ENCODE measurements at regions not wholly inside any gene's neighbourhood (a gene's known extent, or its start where the extent isn't known, plus 50 kb on each side); places are given as distances from the start of the nearest gene placed in this dataset.

DNA sequence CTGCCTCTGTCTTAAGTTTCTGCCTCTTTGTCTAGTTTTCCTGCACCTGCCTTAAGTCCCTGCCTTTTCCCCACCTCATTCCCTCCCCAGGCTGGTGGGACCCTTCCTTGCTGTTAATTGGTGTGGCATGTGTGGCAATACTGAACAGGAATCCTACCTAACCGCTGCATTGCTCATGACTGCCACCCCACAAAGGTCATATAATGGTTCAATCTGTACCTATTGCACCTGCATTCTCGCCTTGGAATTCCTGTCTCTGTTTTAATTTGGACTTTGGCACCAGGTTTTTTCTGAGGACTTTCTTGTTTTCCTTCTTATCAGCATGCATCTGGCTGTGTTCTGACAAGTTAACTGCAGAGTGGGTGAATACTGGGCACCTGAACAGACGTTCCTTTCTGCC, 966.2 kb upstream of the TMEM132C start:
- no peak for DNase-seq

DNA sequence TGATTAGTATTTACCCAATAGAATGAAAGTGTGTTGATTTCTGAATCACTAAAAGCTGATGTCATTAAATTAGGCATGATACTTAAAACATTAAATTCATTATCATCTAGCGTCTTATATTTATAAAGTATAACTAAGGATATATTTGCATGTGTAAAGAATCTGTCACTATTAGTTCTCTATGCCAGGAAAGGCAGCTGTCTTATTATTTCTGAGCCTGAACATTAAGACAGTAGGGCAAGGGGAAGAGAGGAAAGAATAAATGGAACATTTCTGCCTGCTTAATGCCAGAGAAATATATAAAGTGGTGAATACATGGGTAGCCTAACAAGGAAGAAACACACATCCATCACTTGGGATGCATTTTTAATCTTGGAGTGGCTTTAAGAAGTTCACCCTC, 965.1 kb upstream of the TMEM132C start:
- DNase-seq, result no peak

DNA sequence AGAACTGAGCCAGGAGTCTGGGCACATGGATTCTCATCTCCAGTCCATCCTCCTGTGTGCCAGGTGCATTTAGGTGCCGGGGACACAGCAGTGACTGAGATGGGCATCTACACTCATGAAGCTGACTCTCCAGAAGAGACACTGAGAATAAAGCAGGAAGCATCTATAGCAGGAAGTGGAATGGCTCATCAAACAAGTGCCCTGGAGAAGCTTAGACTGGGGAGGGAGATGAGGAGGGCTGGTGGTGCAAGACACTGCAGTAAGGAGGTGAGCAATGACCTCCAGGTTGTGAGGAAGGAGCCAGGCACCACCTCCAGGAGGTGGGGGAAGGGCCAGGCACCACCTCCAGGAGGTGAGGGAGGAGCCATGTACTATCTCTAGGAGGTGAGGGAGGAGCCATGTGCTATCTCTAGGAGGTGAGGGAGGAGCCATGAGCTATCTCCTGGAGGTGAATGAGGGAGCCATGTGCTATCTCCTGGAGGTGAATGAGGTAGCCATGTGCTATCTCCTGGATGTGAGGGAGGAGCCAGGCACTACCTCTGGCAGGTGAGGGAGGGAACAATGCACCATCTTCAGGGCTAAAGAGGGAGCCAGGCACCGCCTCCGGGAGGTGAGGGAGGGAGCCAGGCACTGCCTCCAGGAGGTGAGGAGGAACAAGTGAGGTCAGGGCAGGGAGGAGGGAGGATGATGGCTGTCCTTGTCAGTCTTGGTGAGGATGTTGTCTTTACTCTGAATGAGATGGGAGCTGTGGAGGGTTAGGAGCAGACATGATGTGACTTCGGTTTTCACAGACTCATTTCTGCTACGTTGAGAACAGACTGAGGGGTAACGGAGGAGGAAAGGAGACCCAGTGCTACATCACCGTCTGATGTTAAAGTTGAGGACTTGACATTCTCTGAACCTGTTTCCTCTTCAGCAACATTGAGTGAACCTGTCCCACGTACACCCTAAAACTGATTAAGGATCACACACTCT, 961.9 kb upstream of the TMEM132C start:
- DNase-seq, result no peak

DNA sequence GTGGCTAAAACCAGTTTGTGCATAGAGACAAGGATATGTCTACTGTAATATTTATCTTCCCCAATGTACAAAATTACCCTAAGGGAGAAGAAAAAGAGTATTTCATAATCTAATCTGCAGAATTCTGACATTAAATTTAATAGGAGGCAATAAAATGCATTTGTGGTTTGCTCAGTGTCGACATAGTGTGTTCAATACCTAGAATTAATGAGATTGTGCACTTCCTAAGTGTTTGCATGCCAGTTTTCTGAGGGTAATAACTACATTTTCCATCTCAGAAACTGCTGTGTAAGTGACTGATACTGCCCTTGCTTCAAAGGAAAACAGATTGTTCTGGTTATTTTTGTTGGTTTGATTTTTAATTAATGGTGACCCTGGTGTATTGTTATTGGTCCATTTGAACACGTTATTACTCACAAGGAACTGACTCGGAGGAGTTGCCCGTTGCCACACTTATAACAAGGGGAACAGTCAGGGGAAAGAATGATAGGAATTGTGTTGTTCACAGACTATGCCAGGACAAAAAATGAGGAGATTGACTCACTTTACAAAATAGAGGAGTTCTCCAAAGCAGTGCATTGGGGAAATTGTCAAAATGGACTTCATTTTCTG, 960.3 kb upstream of the TMEM132C start:
- no peak for DNase-seq

DNA sequence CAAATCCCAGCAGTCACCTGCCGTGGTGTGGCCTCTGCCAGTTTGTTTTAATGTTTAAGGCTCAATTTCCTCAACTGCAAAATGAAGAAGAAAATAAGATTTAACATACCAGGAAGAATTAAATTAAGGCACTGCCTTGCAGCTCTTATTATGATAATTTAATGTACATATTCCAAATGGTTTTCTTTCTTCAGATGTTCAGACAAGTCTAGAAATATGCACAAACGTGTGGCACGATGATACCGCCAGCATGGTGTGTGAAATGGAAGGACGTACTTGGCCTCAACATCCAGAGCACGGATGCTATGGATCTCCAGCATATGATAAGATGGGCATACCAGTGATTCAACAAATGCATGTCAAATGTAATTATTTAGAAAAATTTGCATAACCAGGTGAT, 959.4 kb upstream of the TMEM132C start:
- DNase-seq, result no peak

DNA sequence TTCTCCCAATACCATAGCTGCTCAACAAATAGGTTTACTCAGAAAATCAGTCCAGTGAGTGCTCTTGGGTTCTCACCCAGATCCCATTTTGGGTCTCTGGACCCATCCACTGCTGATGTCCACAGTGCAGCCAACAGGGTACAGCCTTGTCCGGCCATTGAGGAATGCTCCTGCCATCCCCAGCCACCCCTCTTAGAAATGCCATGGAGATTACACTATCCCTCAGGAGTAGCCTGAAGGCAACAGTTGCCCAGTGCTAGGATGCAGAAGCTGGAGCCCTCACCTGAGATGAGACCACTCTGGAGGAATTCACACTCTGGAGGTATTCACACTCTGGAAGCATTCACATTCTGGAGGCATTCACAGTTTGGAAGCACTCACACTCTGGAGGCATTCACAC, 958.8 kb upstream of the TMEM132C start:
- DNase-seq, result no peak

DNA sequence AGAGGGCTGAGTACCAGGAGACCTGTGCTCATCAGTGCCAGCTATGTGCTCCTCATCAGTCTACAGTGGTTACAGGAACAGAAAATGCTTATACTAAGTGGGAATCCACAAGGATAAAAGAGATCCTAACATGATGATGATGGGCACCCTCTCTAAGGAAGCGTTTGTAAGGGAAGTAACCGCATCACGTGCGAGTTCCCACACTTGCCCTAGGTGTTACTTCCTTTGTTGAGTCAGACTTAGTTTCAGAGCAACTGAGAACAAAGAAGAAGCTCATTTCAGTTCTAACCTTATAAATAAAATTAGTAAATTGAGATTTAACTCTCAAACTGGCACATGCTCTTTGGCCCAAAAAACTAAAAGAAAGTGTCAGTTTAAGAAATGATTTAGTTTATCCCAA, 956.4 kb upstream of the TMEM132C start:
- DNase-seq, result no peak

DNA sequence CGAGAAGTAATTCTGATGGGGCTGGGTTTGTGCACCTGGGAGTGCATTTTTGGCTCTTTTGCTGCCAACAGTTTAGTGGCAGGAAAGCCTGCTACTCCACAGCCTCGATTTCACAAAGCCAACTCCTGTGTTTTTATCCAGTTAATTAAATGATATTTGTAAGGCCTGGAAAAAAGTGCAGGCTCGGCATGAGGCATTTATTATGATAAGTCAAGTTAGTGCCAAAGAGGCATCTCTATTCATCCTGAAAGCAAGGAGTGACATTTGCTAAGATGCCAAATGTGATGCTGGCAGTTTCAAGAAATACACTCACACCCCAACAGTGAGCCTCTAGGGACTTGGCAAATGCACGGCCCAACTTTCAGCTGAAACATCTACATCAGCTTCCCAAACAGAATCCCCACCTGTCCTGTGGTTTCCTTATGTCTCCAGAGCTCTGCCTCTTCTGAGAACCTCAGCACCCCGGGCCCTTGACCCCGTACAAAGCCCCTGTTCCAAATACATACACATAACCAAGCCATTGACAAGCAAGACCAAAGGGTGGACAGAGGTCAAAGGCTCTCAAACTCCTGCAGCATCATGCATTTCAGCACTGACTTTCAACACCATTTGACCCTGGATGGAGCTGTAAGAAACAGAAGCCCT, 955.1 kb upstream of the TMEM132C start:
- no peak for DNase-seq

DNA sequence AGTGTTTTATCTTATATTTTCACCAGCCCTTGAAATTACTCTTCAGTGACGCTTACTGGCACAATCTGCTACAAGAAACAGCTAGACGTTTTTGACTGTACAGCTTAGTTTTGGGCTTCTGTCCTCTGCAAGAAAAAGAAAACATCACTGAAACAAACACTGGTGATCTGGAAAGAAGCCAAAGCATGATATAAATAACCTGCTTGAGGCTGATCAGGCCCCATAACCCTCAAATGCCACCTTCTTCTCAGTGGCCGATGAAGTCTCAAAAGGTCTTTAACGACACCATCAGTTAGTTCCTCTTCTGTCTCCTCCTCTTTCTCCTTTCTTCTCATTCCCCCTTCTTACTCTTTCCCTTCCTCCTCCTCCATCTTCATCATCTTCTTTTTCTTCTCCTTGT, 942.3 kb upstream of the TMEM132C start:
- no peak for DNase-seq

DNA sequence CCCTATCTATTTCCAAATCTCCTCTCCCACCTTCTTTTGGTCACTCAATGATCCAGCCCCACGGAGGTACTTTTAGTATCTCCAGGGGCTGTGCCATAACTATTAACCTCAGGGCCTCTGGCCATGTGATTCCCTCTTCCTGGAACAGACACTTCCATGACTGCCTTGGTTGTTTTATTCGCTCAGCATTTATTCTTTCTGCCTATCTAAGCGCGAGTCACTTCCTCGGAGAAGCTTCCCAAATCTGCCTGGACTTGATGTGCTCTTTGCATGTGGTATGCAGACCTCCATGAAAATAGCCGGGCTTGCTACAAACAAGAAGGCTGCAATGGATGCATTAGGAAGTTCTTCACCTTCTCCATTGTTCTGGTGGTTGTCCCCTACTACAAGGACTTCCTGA, 939.0 kb upstream of the TMEM132C start:
- no peak for DNase-seq

DNA sequence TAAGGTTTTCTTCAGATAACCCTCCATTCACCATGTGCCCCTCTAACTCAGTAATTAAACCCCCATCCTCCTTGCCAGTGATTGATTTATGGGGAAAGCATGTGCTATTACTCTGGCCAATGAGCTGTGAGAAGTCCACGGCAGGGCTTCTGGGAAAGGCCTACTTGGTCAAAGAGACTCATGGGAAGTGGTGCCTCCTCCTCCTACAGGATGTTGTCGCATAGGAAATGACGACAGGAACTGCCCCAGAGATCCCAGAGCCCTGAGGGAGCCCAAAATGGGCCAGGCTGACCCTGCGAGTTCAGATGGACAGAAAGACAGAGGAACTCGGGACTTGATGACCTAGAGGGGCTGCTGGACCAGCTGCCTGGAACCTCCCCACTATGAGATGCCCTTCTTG, 938.1 kb upstream of the TMEM132C start:
- DNase-seq, result no peak

DNA sequence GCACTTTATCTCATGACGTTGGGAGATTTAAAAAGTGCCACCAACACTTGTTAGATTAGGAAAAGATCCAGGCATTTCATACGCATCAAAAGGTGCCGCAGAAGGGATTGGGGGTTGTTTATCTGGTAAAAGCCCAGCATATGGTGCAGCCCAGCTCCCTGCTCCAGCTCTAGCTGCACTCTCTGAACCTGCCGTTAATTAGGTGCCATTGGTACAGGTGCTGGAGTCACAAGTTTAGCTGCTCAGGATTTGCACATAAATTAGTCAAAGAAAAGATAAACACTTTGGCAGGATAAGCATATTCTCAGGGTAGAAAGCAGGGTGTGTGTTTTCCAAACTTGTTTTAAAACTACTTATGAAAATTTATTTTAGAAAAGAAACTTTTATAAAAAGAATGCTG, 932.6 kb upstream of the TMEM132C start:
- no peak for DNase-seq

DNA sequence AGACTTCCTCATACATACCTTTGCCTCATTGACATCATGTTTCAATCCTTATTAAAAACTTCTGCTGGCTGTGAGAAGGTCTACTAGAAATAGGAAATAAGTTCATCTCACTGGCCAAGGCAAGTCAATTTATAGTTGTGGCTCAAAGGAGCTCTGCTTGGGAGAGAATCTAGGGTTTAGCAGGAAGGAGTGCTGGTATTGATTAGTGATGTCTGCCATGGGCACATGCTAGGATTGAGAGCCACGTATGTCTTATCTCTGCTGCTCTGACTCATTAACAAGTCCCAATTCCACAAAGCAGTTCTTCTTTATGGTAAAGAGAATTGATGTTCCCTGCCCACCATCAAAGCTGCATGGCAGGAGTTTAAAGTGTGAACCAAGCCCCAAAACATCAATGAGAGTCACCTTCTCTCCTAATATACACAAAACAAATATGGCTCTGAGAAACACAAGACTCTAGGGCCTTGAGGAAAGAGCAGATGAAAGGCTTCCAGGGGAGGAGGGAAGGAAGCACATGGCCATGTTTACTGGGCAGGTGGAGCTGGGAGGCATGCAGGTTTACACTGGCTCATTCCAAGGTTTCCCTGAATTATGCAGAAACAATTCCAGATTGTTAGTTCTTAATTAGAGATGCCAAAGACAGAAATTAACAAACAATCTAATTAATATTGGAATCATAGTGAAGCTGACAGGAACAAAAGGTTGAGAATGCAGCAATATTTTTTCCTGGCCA, 931.9 kb upstream of the TMEM132C start:
- no peak for DNase-seq

DNA sequence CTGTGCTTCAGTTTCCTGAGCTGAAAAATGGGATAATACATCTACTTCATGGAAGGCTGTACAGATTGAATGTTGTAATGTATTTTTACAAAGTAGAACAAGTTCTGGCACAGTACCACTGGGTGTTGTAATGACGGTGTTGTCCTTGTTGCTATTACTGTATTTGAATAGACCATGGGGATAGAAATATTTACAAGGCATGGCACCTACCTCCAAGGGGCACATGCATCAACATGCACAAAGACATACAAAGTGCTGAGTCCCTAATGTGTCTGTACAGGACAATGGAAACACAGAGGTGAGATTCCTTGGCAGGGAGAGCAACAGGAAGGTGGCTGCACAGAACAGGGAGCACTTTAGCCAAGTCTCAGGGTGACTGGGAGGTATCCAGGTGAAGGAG, 930.6 kb upstream of the TMEM132C start:
- DNase-seq, result no peak

DNA sequence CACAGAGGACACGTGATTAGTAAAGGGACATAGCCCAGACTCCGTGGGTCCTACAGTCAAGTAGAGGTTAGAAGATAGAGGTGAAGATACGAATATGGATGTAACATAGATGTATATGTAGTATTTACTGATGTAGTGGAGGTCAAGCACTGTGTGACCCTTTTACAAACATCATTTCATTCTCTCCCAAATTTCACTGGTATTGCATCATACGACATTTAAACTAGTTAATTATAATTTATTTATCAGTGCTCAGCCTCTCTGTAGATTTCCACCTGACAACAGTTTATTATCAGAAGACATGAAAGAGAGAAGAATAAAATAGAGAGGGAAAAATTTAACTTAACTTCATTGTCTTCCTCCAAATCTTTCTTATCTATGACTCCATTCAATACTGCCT, 927.9 kb upstream of the TMEM132C start:
- DNase-seq, result no peak

DNA sequence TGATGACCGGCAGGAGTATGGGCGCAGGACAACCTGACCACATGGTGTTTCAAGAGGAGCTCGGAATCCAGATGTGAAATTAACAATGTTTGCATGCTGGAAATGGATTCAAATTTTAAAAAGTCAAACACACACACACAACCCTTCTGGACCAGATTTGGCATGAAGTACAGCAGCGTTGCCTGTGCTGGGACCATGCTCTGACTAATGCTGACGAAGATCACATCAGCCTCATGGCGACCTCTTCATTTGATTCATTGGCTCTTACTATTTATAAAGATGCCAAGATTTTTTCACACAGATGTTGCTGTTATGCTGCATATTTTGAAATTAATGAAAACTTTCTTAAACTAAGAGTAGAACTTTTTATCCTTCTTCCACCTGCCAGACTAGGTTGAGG, 926.6 kb upstream of the TMEM132C start:
- DNase-seq, result no peak

DNA sequence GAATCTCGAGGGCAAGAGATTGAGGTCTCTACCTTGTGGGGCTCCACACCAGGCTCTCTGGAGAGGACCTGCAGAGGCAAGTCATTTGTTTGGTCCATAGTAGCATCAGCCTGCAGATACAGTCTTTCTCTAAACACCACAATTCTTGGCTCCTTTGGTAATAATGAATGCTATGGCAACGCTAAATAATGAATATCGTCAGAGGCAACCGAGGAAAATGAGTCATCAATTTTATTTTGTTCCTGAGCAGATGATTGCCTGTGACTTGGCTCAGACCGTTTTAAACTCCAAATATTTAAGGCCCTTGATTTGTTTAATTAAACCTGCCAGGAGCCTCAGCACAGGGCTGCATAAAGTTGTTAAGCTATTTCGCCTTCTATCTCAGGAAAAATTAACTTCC, 924.1 kb upstream of the TMEM132C start:
- no peak for DNase-seq

DNA sequence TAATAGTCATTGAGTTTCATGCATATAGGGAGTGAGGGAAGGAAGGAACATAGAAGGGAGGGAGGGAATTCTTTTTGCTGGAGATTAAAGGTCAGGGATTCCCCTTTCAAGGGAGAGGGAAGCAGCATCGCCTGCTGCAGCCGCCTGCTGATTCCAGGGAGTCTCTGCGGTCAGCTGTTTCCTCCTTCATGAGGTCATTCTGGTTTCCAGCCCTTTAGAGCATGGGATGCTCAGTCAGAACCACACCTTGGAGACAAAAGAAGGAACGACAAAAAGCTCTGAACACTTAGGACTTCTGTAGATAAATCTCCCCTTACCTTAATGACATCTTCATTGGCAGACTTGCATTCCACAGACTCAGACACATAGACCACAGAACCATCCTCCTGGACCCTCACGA, 923.0 kb upstream of the TMEM132C start:
- DNase-seq, result no peak

DNA sequence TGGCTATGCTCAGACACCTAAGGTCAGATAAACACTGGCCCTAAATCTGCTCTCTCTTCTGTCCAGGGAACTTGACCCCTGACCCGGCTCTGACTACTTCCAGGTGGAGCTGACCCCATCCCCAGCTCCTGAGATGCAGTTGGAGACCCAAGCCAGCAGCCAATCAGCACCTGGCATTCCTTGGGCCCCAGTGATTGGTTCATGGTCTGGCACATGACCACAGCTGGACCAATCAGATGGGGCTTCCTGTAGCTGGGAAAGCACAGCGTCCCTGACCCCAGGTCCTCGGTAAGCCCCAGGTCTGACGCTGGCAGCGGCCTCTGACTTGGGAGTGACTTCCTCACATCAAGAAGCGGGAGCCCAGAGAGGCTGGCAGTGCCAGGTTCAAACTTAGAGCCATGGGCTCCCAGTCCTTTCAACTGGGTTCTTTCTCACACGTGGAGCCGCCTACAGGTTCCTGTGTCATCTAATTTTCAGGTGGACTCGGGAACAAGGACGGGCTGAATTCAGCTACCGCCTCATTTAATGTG, 915.4 kb upstream of the TMEM132C start:
- no peak for DNase-seq

DNA sequence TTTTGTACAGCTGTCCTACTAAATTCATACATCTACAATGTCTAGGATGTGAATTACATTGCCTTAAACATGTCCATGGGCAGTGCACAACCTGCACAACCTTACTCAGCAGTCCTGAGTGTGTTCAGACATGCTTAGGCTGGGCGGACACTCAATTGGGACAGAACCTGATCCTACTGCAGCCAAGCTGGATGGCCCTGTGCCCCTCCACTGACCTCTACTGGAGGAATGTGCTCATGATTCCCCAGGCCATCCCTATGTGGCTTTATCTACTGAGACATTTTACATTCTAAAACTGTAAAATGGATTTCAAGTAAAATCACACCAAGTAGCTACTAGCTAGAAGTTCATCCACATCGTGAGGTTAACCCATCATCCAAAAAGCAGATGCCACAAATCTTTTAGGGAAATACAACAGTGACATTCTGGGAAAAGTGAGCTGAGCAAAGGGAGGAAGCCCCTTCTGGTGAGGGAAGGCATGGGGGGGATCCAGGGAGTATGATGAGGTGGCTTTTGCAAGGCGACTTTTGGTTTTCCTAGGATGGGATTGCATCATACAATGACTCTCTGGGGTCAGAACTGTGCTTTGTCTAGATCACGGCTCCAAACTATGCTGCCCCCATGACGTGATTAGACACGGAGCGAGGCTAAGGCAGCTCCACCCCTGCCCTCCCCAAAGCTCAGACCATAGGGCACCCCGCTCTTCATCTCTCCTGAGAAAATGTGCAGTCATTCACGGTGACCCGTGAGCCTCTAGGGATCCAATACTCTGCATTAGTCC, 911.7 kb upstream of the TMEM132C start:
- no peak for DNase-seq

DNA sequence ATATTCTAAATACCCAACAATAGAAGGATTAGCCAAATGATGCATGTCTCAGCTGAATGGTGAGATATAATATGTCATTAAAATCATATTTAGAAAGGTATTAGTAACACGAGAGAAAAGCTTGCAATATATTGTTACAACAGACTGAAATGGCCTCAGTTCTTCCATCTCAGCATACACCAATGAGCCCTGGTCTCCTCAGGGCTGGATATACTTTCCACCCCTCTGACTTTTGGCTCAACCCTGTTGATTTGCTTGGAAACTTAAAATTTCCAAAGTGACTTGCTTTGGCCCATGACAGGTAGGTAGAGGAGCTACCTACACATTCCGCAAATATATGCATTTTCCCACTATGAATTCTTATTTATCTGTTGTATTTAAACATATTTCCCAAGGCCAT, 908.1 kb upstream of the TMEM132C start:
- no peak for DNase-seq

DNA sequence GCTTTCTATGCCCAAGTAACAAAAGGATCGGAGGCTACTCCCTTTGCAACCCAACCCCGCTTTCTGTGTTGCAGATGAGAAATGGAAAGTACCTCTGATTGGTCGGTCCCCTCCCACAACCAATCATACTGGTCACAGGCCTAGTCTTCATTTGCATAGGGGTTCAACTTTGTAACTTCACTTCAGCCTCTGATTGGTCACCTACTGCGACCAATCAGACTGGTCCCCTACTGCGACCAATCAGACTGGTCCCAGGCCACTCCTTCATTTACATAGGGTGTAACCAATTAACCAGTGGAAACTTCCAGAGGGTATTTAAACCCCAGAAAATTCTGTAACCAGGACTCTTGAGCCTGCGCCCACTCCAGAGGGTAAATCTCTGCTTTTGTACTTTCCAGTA, 906.4 kb upstream of the TMEM132C start:
- DNase-seq, result no peak

Data from DMS79 (cell line).